OCI-LY7 (cell line): ENCODE measurements at regions not wholly inside any gene's neighbourhood (a gene's known extent, or its start where the extent isn't known, plus 50 kb on each side); places are given as distances from the start of the nearest gene placed in this dataset.

Experiments used
- BruUV-seq: library from RNA; stranded (reverse); fragments of 400-500 nt; replicated peaks from 2 replicates; lab custom pipeline; 2021; lab: Mats Ljungman, UMichigan
- CTCF ChIA-PET: fragments of 300-600 bp; sonication (Branson Sonifier 250); formaldehyde crosslinking; loops from one replicate; lab custom pipeline; 2022; ENCODE audit warnings: antibody characterized with exemption; ENCODE audit not compliant: unreplicated experiment; lab: Charles Lee
- POLR2A ChIA-PET: fragments of 300-600 bp; sonication (Branson Sonifier 250); formaldehyde crosslinking; loops from one replicate; lab custom pipeline; 2022; ENCODE audit warnings: antibody characterized with exemption; lab: Charles Lee
- DNase-seq: peaks from one replicate; pipeline ENCODE4 v3.0.0-alpha.2; 2015; ENCODE audit warnings: low spot score
- H2AFZ ChIP-seq: fragments of 200-600 bp; sonication (generic), shearing (Covaris generic); 2 replicates; pipeline ENCODE4 v1.6.1; 2014; ENCODE audit warnings: mild to moderate bottlenecking, antibody characterized with exemption, low read length, moderate library complexity
- H3K27ac ChIP-seq: fragments of 200-600 bp; sonication (generic); 2 replicates; pipeline ENCODE4 v1.5.1; 2014; ENCODE audit warnings: mixed run types, low read depth, mild to moderate bottlenecking, moderate library complexity, low read length, inconsistent platforms; ENCODE audit not compliant: poor library complexity, severe bottlenecking
- H3K36me3 ChIP-seq: fragments of 200-600 bp; sonication (generic); 2 replicates; pipeline ENCODE4 v1.6.1; 2014; ENCODE audit warnings: mild to moderate bottlenecking, antibody characterized with exemption, low read length, moderate library complexity, mixed read lengths; ENCODE audit not compliant: insufficient read depth
- H3K4me1 ChIP-seq: fragments of 200-600 bp; sonication (generic); 2 replicates; pipeline ENCODE4 v1.5.1; 2014; ENCODE audit warnings: mild to moderate bottlenecking, low read length; ENCODE audit not compliant: insufficient read depth, poor library complexity, severe bottlenecking
- H3K4me2 ChIP-seq: fragments of 200-600 bp; sonication (generic); 2 replicates; pipeline ENCODE4 v1.6.1; 2014; ENCODE audit warnings: mild to moderate bottlenecking, low read length
- H3K4me3 ChIP-seq: fragments of 200-600 bp; sonication (generic); 2 replicates; pipeline ENCODE4 v1.5.1; 2014; ENCODE audit warnings: mild to moderate bottlenecking, low read depth, low read length; ENCODE audit not compliant: poor library complexity, severe bottlenecking
- H3K79me2 ChIP-seq: fragments of 200-600 bp; sonication (generic); 2 replicates; pipeline ENCODE4 v1.6.1; 2016; ENCODE audit warnings: low read depth, mild to moderate bottlenecking, low read length, moderate library complexity, mixed read lengths; ENCODE audit not compliant: insufficient read depth
- H3K9me2 ChIP-seq: fragments of 200-600 bp; sonication (generic); 2 replicates; pipeline ENCODE4 v1.6.1; 2016; ENCODE audit warnings: mild to moderate bottlenecking, low read length, mixed read lengths; ENCODE audit not compliant: insufficient read depth
- H3K9me3 ChIP-seq: fragments of 200-600 bp; sonication (generic); 2 replicates; pipeline ENCODE4 v1.6.1; 2014; ENCODE audit warnings: mild to moderate bottlenecking, mixed run types, low read length, mixed read lengths
- H4K20me1 ChIP-seq: fragments of 200-600 bp; sonication (generic); 2 replicates; pipeline ENCODE4 v1.6.1; 2014; ENCODE audit warnings: mild to moderate bottlenecking, antibody characterized with exemption, low read length, moderate library complexity, mixed read lengths; ENCODE audit not compliant: insufficient read depth
- EZH2phosphoT487 ChIP-seq: fragments of 200-600 bp; sonication (generic); IDR thresholded peaks from 2 replicates; pipeline ENCODE4 v1.6.1; 2018; ENCODE audit warnings: low read depth, borderline replicate concordance, mild to moderate bottlenecking, mixed run types, antibody characterized with exemption, low read length, moderate library complexity, mixed read lengths
- intact Hi-C: fragments of 100-400 bp; cut with micrococcal nuclease; formaldehyde crosslinking; loops from one replicate; pipeline ENCODE4 v1.10.0; 2022; ENCODE audit not compliant: unreplicated experiment
- TF ChIP-seq, protein P1 (sequence below): fragments of 200-600 bp; sonication (generic); conservative IDR thresholded peaks from 2 replicates; pipeline ENCODE4 v1.5.1; 2014; ENCODE audit warnings: mild to moderate bottlenecking, antibody characterized with exemption, low read length, moderate library complexity, mixed read lengths

- no TSS peak for BruUV-seq
- TF ChIP-seq, protein P1, sequence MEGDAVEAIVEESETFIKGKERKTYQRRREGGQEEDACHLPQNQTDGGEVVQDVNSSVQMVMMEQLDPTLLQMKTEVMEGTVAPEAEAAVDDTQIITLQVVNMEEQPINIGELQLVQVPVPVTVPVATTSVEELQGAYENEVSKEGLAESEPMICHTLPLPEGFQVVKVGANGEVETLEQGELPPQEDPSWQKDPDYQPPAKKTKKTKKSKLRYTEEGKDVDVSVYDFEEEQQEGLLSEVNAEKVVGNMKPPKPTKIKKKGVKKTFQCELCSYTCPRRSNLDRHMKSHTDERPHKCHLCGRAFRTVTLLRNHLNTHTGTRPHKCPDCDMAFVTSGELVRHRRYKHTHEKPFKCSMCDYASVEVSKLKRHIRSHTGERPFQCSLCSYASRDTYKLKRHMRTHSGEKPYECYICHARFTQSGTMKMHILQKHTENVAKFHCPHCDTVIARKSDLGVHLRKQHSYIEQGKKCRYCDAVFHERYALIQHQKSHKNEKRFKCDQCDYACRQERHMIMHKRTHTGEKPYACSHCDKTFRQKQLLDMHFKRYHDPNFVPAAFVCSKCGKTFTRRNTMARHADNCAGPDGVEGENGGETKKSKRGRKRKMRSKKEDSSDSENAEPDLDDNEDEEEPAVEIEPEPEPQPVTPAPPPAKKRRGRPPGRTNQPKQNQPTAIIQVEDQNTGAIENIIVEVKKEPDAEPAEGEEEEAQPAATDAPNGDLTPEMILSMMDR, result no peak
- no peak for TF ChIP-seq EZH2phosphoT487
- intact Hi-C loops, result no loop called here
- Histone ChIP-seq H3K9me2 (no peaks in the 10 kb centered on the region), H3K79me2 (no peaks in the 10 kb centered on the region), H2AFZ (no peak overlapping the region), H3K27ac (no peak overlapping the region), H4K20me1 (no peaks in the 10 kb centered on the region), H3K4me1 (no peaks in the 10 kb centered on the region), H3K9me3 (no peaks in the 10 kb centered on the region), H3K36me3 (no peaks in the 10 kb centered on the region), H3K4me3 (no peak overlapping the region), H3K4me2 (no peak overlapping the region)
- POLR2A ChIA-PET, result no interaction called here
- no peak for DNase-seq
- CTCF ChIA-PET, result no interaction called here
Measured at GRCh38 chr9:80957801-80958200, 731.5 kb downstream of the TLE1 start.

DNA sequence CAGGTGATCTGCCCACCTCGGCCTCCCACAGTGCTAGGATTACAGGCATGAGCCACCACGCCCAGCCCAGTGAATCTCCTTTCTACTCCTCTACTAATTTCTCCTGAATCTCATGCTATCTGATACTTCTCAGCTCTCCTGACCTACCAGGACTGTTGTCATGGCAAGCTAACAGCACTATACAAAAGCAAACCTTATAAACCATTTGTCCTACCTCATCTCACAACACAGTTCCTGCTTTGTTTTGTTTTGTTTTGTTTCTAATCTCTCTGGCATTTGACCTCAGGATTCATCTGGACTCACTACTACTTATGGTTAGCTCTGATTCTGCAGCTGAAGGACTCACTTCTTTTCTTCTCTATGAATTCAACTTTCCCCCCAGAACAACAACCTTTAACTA is 734.8 kb downstream of the TLE1 start:
- DNase-seq, result no peak
- no peaks in the 10 kb centered on the region for H3K79me2 ChIP-seq
- H3K4me2 ChIP-seq, result no peak overlapping the region
- ChIA-PET CTCF (no interaction called here), POLR2A (no interaction called here)
- no peak overlapping the region for H3K27ac ChIP-seq
- TF ChIP-seq, protein P1, result no peak
- no peak for TF ChIP-seq EZH2phosphoT487
- H3K9me2 ChIP-seq, result no peaks in the 10 kb centered on the region
- intact Hi-C loops, result no loop called here
- no peaks in the 10 kb centered on the region for H4K20me1 ChIP-seq
- H3K4me3 ChIP-seq, result no peak overlapping the region
- BruUV-seq, result no TSS peak
- H3K9me3 ChIP-seq, result no peaks in the 10 kb centered on the region
- H3K36me3 ChIP-seq, result no peaks in the 10 kb centered on the region
- H2AFZ ChIP-seq, result no peak overlapping the region
- no peaks in the 10 kb centered on the region for H3K4me1 ChIP-seq

DNA sequence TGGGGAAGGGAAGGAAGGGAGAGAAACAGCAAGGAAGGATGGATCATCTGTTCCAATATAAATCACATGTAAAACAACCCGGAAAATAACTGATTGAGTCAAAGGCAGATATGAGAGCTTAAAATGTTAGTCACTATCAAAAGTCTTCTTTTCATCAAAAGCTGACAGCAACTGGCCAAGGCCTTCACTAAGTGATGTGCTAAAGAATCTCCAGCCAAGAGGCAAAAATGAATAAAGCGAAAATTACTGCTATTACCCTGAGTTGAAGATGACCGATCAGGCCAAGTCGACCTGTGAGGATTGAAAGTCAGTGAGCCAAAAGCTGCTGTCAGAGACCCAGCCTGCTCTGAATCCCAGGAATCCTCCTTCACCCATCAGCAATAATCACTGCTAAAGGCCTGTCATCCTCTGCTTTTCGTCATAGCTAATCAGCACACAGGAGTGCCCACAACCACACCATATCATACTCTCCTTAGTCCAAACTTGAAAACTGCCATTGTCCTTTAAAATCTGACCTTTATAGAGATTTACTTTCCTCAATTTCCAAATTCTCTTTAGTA is 736.9 kb downstream of the TLE1 start:
- intact Hi-C loops, result no loop called here
- no peak for DNase-seq

More for the DNA sequence above, 736.9 kb downstream of the TLE1 start:
- H3K9me2 ChIP-seq, result no peaks in the 10 kb centered on the region
- no peak overlapping the region for H3K4me2 ChIP-seq
- no TSS peak for BruUV-seq
- H3K4me1 ChIP-seq, result no peaks in the 10 kb centered on the region
- ChIA-PET POLR2A (interaction anchor here (0.7 kb wide), 1 partner anchor 245 kb away, joined by 3 read pairs; no protein-coding TSS in a partner anchor), CTCF (no interaction called here)
- H3K9me3 ChIP-seq, result no peaks in the 10 kb centered on the region
- no peaks in the 10 kb centered on the region for H3K79me2 ChIP-seq
- no peak overlapping the region for H2AFZ ChIP-seq
- no peaks in the 10 kb centered on the region for H4K20me1 ChIP-seq
- TF ChIP-seq, protein P1, result no peak
- TF ChIP-seq EZH2phosphoT487, result no peak
- no peaks in the 10 kb centered on the region for H3K36me3 ChIP-seq
- H3K4me3 ChIP-seq, result no peak overlapping the region
- H3K27ac ChIP-seq, result no peak overlapping the region
